Cerebellar cortex (tissue), 1 donor: ENCODE measurements at regions not wholly inside any gene's neighbourhood (a gene's known extent, or its start where the extent isn't known, plus 50 kb on each side); places are given as distances from the start of the nearest gene placed in this dataset.
A peak's percentile ranks its signal among the peaks of the same experiment; 100 is the strongest.
"Not testable (repeated sequence)": the region's sequence is repeated elsewhere in the genome, so short reads cannot be mapped to it uniquely, and the experiment has no call there.

ENCODE experiments used
- DNase-seq: peaks from one replicate; pipeline ENCODE4 v3.0.0-alpha.2; 2015; ENCODE audit warnings: low spot score

DNA sequence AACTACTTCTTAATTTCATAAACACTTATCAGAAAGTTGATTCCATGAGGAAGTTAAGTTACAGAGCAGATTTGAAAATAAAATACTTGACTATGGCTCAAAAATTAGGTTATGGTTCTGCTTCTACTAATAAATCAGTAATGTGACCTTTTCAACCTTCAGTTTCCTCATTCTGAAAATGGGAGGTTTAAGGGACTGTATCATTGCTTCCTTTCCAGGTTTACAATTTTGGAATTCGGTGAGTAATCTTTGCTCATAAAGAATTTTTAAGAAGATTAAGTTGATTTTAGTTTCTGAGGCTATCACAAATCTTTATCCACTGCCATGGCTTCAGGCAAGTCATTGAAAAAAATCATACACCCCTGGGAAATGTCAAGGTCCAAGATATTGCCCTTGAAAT, 1061.2 kb downstream of the DIPK2A start:
- no peak for DNase-seq

DNA sequence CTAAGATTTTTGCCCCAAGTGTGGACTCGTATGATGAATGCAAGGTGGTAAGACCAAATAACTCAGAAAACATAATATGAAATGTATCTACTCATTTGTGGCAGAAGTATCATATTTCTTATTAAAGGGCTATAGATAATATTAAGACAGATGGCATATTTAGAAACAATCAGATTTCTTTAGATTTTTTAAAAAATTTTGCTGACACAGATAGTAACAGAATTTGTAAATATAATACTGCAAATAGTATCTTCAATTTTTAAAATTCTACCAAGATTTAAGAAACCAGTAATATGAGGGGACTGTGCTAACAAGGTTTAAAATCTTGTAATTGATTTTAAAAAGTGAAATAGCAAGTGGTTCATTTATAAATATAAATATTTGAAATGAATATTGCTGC, 1064.1 kb downstream of the DIPK2A start:
- no peak for DNase-seq

DNA sequence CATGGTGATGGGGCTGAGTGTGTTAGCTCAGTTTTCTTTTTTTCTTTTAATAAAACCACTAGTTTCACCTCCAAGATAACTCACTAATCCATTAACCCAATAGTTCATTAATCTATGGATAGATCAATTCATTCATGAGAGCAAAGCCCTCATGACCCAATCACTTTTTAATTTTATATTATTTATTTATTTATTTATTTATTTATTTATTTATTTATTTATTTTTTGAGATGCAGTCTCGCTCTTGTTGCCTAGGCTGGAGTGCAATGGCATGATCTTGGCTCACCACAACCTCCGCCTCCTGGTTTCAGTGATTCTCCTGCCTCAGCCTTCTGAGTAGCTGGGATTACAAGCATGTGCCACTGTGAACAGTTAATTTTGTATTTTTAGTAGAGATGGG, 1082.4 kb downstream of the DIPK2A start:
- DNase-seq, result not testable (repeated sequence)

- no peak for DNase-seq
These were observed 1083.9 kb downstream of the DIPK2A start for GRCh38 chr3:145055375-145056076.

- no peak for DNase-seq
These were observed 1086.9 kb downstream of the DIPK2A start for GRCh38 chr3:145058483-145058882.

DNA sequence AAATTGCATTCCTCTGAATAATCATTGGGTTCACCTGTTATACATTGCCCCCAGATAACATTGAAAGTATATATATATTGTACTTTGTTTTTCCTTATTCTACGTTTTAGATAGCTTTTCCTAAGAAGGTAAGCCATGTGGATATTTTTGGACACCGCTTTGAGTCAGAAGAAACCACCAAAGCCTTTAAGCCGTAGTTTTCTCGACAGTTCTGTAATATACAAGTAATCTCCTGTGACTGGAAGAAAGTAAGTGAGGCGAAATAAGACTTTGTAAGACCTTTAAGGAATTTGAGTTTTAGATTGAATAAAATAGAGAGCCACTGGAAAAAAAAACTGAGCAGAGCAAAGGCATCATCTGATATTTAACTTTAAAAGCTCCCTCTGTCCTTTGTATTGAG, 1092.0 kb downstream of the DIPK2A start:
- DNase-seq, result no peak

GRCh38 chr3:145070795-145071194, 1090.2 kb downstream of the PLOD2 start:
- DNase-seq, result no peak

DNA sequence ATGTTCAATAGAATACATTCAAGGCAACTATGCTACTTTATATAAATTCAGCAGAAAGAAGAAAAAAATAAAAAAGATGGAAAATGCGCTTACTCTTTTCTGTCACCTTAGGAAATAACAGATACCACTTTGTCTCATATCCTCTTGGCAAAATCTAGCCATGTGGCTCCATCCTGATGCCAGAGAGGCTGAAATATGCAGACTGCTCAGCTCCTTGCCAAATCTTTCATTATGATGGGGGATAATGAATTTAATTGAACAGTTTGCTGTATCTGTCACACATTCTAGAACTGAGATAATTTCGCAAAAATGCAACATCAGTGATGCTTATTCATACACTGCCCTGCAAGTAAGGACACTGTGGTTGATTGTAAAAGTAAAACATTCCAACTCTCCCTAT, 1081.5 kb downstream of the PLOD2 start:
- DNase-seq, result no peak

DNA sequence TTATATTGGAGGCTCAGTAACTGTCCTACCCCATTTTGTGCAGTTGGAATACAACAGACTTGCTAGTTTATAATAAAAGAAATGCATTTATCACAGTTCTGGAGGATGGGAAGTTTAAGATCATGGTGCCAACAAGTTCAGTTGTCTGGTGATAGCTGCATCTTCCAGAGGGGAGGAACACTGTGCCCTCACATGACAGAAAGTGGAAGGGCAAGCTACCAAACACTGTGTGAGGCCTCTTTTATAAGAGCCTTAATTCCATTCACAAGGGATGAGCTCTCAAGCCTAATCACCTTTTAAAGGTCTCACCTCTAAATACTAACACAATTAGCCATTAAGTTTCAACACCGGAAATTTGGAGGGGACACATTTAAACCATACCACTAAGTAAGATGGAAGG, 1073.9 kb downstream of the PLOD2 start:
- no peak for DNase-seq

DNA sequence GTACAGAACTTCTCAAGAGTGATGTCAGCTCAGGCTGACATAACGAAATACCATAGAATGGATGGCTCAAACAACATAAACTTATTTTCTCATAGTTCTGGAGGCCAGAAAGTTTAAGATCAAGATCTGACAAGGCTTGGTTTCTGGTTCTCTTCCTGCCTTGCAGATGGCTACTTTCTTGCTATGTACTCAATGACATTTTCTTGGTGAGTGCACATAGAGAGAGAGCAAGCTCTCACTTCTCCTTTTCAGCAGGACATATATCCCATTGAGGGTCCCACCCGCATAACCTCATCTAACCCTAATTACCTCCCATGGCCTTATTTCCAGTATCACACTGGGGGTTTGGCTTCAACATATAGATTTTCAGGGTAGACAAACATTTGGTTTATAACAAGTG, 1072.1 kb downstream of the PLOD2 start:
- no peak for DNase-seq

GRCh38 chr3:145089337-145089736, 1071.6 kb downstream of the PLOD2 start:
- DNase-seq, result no peak

DNA sequence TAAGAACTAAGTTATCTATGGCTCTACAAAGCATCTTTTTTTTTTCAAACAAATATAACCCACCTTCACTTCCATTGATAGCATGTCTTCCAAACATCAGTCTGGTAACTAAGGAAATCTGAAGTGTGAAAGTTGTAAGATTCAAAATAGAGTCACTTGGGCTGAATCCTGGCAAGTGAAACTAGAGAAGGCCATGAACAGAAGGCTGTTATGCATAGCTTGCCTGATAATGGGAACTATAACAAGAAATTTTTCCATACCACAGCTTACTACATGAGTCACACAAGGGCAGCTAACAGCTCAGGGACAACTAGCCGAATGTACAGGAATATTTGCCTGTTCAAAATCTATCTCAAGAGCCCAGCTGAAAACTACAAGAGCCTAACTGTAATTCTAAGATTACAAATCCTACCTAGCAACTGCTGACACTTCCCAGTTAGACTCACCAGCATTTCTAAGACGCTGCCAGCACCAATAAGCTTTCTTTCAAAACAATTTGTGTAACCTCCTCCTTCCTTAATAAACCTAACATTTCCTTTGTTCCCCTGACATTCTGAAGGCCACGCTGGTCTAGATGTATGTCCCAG, 1066.5 kb downstream of the PLOD2 start:
- peak; percentile 12 for DNase-seq

DNA sequence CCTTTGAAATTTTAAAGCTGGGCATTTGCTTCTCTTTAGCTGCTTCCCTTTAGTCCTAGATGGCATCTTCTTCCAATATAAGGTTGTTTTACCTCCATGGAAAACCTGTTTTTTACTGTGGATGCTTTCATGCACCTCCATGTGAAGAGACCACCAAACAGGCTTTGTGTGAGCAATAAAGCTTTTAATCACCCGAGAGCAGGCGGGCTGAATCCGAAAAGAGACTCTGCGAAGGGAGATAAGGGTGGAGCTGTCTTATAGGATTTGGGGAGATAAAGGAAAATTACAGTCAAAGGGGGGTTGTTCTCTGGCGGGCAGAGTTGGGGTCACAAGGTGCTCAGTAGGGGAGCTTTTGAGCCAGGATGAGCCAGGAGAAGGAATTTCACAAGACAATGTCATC, 1049.8 kb downstream of the PLOD2 start:
- DNase-seq, result not testable (repeated sequence)

DNA sequence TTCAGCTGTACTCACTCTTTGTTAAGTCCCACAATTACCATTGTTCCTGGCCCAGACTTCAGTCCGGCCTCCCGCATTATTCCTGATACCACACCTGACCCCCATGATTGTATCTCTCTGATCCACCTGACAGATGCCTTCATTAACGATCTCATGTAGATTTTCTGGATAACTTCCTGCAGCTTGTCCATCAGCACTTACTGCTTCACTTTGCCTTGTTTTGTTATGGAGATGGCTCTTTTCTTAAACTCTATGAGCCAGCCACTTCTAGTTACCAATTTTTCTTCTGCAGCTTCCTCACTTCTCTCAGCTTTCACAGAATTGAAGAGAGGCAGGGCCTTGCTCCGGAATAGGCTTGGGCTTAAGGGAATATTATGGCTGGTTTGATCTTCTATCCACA, 1044.2 kb downstream of the PLOD2 start:
- no peak for DNase-seq

DNA sequence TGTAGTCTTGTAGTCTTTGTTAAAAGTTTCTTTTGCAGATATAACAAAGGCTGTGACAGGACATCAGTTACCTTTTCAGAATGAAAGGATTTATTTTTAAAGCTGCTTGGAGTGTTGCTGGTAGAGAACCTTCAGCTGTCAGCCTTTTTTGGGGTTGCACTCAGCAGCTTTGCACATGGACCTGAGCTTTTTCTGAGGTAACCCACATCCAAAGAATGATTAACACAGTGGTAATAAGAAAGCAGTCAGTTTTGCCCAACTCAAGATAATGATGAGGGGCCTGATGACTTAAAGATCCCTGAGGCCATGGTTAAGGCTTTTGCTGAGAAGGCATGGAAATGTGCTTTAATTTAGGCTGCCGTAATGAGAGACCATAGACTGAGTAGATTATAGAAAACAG, 1042.7 kb downstream of the PLOD2 start:
- DNase-seq, result no peak

DNA sequence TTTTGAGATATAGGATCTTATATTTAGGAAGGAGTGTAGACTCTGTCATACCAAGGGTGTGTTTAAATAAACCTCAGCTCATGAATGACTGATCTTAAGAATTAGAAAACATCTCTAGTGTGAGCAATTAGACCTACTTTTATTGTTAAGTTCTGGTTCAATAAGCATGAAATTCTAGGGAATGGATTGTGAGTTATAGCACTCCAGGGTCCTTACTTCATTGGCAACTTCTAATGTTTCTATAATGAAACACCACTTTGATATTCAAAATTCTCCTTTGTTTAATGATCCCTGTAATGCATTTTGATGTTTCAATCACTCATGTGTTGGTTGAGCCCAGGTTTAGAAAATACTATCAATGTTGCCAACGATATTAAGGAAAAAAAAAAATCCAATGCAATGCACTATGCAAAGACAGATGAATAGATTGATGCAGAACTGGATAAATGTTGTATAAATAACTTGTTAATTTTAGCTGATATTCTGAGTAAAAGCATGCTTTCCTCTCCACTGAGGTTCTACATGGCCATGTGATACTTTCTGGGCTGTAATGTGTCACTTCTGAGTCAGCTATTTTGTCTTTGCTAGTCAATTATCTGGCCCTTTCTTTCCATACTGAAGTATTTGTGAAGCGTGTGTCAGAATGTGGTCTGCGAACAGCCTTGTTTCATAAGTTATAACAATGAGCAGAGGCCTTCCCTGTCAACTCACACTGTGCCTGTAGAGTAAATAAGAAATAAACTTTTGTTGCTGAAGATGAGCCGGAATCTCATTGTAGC, 1035.9 kb downstream of the PLOD2 start:
- no peak for DNase-seq

DNA sequence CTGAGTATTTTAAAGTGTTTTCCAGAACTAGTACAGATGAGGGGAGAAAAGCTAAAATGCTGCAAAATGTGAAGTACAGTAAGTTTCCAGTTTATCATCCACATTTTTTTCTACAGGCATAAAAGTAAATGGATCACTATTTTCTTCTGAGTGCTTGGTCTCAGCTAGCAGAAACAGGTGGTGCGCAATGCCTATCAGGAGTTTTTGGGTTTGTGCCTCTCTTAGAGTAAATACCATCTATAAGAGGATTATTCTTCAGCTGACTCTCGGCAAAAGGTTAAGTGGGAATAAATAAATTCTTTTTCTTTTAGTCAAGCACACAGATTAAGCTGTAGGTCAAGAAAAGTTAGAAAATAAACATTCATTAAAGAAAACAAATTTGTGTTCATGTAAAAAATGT, 1027.7 kb downstream of the PLOD2 start:
- DNase-seq, result no peak

- DNase-seq, result no peak
These were observed 1026.2 kb downstream of the PLOD2 start for GRCh38 chr3:145134738-145135137.

DNA sequence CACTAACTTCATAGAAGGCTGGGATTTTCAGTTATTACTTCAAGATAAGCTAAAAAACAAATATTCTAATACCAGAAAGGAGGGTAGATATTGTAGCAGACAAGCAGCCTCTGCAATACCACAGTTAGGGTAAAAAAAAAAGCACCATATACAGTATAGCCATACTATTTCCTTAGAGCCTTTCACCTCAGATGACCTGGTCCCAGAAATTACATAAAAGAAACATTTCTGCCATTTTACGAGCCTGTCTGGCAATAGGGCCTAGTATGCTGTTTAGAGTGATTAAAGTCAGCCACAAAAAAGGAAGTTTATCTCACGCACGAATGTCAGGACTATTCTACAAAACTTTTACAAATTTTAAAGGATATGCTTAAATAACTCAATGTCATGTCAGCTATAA, 1016.6 kb downstream of the PLOD2 start:
- DNase-seq, result no peak

DNA sequence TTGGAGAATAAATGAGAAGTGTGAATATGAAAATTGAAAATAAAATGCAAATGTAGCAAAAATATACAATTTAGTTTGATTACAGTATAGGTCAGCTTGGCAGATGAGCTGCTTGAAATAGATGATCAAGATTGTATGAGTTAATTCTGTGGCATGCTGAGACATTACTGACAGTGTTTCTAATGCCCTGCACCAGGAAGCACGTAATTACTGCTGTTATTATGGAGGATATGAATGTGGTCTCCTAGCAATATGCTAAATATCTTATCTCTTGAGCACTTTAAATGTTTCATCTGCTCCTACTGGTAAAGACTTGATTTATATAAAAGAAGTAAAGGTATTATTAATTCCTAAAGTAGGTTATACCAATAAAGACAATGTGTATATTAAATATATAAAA, 1015.5 kb downstream of the PLOD2 start:
- no peak for DNase-seq

DNA sequence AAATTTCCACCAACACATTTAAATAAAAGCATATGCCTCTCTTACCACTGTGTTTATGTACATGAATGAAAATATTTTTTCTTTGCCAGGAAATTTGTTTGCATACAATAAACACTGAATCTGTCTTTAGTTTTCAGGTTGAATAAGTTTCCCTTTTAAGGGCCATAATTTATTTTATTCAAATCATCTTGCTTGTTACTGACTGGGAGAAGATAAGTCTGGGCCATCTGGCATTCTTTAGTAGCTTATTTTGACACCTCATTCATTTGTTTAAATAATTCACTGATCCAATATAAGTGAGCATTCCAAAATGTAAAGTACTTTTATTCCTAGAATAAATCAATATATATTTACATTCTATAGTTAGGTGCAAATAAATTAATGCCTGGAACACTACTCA, 1001.3 kb downstream of the PLOD2 start:
- no peak for DNase-seq

DNA sequence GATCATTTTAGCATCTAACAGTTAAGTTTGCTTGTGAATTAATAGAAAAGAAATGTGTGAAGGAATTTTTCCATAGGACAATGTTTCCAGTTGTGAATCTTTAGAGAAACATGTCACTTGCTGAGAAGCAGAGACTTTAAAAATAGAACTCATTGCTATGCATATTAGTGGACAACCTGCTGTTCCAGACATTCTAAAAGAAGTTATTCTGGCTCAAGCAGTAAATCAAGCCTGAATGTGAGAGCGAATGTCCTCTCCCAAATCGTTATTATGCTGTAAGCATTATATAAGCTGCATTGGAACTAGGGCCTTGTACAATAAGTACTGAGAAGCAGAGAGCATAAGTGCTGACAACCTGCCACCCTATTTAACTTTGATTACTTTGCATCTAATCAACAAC, 990.9 kb downstream of the PLOD2 start:
- no peak for DNase-seq

- DNase-seq, result no peak
These were observed 985.4 kb downstream of the PLOD2 start for GRCh38 chr3:145175626-145176025.
